Mesothelial cell of epicardium (in vitro differentiated cells): ENCODE measurements at regions not wholly inside any gene's neighbourhood (a gene's known extent, or its start where the extent isn't known, plus 50 kb on each side); places are given as distances from the start of the nearest gene placed in this dataset.

Experiments
- DNase-seq, 2 experiments: peaks; one replicate each; pipeline ENCODE4 v3.0.0; 2021; ENCODE audit warnings: low spot score in 2 of 2; ENCODE audit not compliant: unreplicated experiment in 2 of 2
- H3K27ac Mint-ChIP-seq: 2 replicates; pipeline ENCODE4 v1.8.0; 2021; ENCODE audit warnings: mixed read lengths
- H3K27me3 Mint-ChIP-seq: 2 replicates; pipeline ENCODE4 v1.8.0; 2021; ENCODE audit warnings: low read depth, mixed read lengths
- H3K36me3 Mint-ChIP-seq: 2 replicates; pipeline ENCODE4 v1.8.0; 2021; ENCODE audit warnings: mixed read lengths
- H3K4me1 Mint-ChIP-seq: 2 replicates; pipeline ENCODE4 v1.8.0; 2021; ENCODE audit warnings: mixed read lengths
- H3K4me3 Mint-ChIP-seq: 2 replicates; pipeline ENCODE4 v1.8.0; 2021; ENCODE audit warnings: mild to moderate bottlenecking, moderate library complexity, mixed read lengths
- H3K9me3 Mint-ChIP-seq: 2 replicates; pipeline ENCODE4 v1.8.0; 2021; ENCODE audit warnings: mixed read lengths
- CTCF ChIP-seq: fragments of 200-600 bp; sonication (generic); IDR thresholded peaks from one replicate; pipeline ENCODE4 v1.5.0; 2021; ENCODE audit warnings: antibody characterized with exemption; ENCODE audit not compliant: unreplicated experiment

GRCh38 chr10:28935061-28935460 lies 257.7 kb downstream of the BAMBI start:
- Mint-ChIP-seq H3K27ac (peak overlapping the region; percentile 86), H3K36me3 (peaks cover 7% of the 10 kb centered on the region), H3K4me3 (no peak overlapping the region), H3K27me3 (no peaks in the 10 kb centered on the region), H3K4me1 (peaks cover 28% of the 10 kb centered on the region), H3K9me3 (peaks cover 21% of the 10 kb centered on the region)
- TF ChIP-seq CTCF = no peak
- no peak for DNase-seq

- Mint-ChIP-seq H3K27me3 (no peaks in the 10 kb centered on the region), H3K4me3 (no peak overlapping the region), H3K9me3 (peaks cover 5% of the 10 kb centered on the region), H3K4me1 (peaks cover 37% of the 10 kb centered on the region), H3K36me3 (peaks cover 4% of the 10 kb centered on the region), H3K27ac (no peak overlapping the region)
- no peak for TF ChIP-seq CTCF
- DNase-seq = no peak
These were observed 260.6 kb downstream of the BAMBI start for GRCh38 chr10:28937959-28938358.

- Mint-ChIP-seq H3K27ac (peak overlapping the region; percentile 91), H3K4me1 (peaks cover 37% of the 10 kb centered on the region), H3K4me3 (peak overlapping the region; percentile 62), H3K27me3 (no peaks in the 10 kb centered on the region), H3K9me3 (peaks cover under 1% of the 10 kb centered on the region), H3K36me3 (peaks cover 2% of the 10 kb centered on the region)
- no peak for DNase-seq
- no peak for TF ChIP-seq CTCF
These were observed 261.4 kb downstream of the BAMBI start for GRCh38 chr10:28938745-28939144.

- peaks cover 37% of the 10 kb centered on the region for H3K4me1 Mint-ChIP-seq
- TF ChIP-seq CTCF = peak; percentile 39
- peaks cover 7% of the 10 kb centered on the region for H3K9me3 Mint-ChIP-seq
- H3K36me3 Mint-ChIP-seq = peaks cover 3% of the 10 kb centered on the region
- peak; percentile 45 to 73 for DNase-seq
- peak overlapping the region; percentile 91 for H3K27ac Mint-ChIP-seq
- H3K4me3 Mint-ChIP-seq = peak overlapping the region; percentile 62
- H3K27me3 Mint-ChIP-seq = no peaks in the 10 kb centered on the region
These were observed 262.2 kb downstream of the BAMBI start for GRCh38 chr10:28939281-28940157.

GRCh38 chr10:28940158-28940888 lies 263.0 kb downstream of the BAMBI start:
- Mint-ChIP-seq H3K4me3 (peak overlapping the region; percentile 62), H3K4me1 (peaks cover 34% of the 10 kb centered on the region), H3K27ac (peak overlapping the region; percentile 91), H3K9me3 (peaks cover 15% of the 10 kb centered on the region), H3K27me3 (no peaks in the 10 kb centered on the region), H3K36me3 (peaks cover 9% of the 10 kb centered on the region)
- DNase-seq = no peak
- no peak for TF ChIP-seq CTCF
